ENCODE measurements at regions not wholly inside any gene's neighbourhood (a gene's known extent, or its start where the extent isn't known, plus 50 kb on each side); places are given as distances from the start of the nearest gene placed in this dataset.

GRCh38 chr10:78868048-78868447, 200.7 kb upstream of the ZMIZ1 start:
- TF ChIP-seq EZH2phosphoT487 (IDR thresholded peaks at IDR 0.05; ENCODE audit: borderline replicate concordance, low read length) (no peak), CTCF (conservative IDR thresholded peaks at IDR 0.05; ENCODE audit: low read depth, low read length) (no peak)

Data from PC-3 (cell line).